HUES6 (cell line): ENCODE measurements at regions not wholly inside any gene's neighbourhood (a gene's known extent, or its start where the extent isn't known, plus 50 kb on each side); places are given as distances from the start of the nearest gene placed in this dataset.
"Not testable (repeated sequence)": the region's sequence is repeated elsewhere in the genome, so short reads cannot be mapped to it uniquely, and the experiment has no call there.

Experiments used
- H3K27ac ChIP-seq: 2 replicates; pipeline ENCODE4 v1.7.0; 2013; ENCODE audit warnings: low read depth, mild to moderate bottlenecking, low read length, inconsistent platforms
- H3K27me3 ChIP-seq: 2 replicates; pipeline ENCODE4 v1.6.1; 2013; ENCODE audit warnings: low read length; ENCODE audit not compliant: control insufficient read depth, insufficient read depth
- H3K36me3 ChIP-seq: 2 replicates; pipeline ENCODE4 v1.6.1; 2013; ENCODE audit warnings: low read length; ENCODE audit not compliant: control insufficient read depth, insufficient read depth
- H3K4me1 ChIP-seq: 2 replicates; pipeline ENCODE4 v1.6.1; 2013; ENCODE audit warnings: low read length; ENCODE audit not compliant: control insufficient read depth, insufficient read depth
- H3K4me3 ChIP-seq: 2 replicates; pipeline ENCODE4 v1.5.1; 2013; ENCODE audit warnings: low read depth, low read length
- H3K9ac ChIP-seq: one replicate; pipeline ENCODE4 v1.6.1; 2013; ENCODE audit warnings: mild to moderate bottlenecking, low read length
- H3K9me3 ChIP-seq: 2 replicates; pipeline ENCODE4 v1.6.1; 2013; ENCODE audit warnings: low read depth, low read length; ENCODE audit not compliant: control insufficient read depth, insufficient read depth

- Histone ChIP-seq H3K27me3 (no peaks in the 10 kb centered on the region), H3K36me3 (no peaks in the 10 kb centered on the region), H3K9ac (no peak overlapping the region), H3K27ac (no peak overlapping the region), H3K4me3 (no peak overlapping the region), H3K9me3 (peaks cover 32% of the 10 kb centered on the region), H3K4me1 (no peaks in the 10 kb centered on the region)
Measured at GRCh38 chr2:76174505-76174904, 463.8 kb upstream of the GCFC2 start.

- H3K36me3 ChIP-seq, H3K27me3 ChIP-seq, H3K9ac ChIP-seq, H3K4me3 ChIP-seq, H3K4me1 ChIP-seq, H3K27ac ChIP-seq: not testable (repeated sequence)
- peaks cover 28% of the 10 kb centered on the region for H3K9me3 ChIP-seq
Measured at GRCh38 chr2:76173206-76173605, 462.5 kb upstream of the GCFC2 start.

- not testable (repeated sequence) for H3K27me3 ChIP-seq, H3K27ac ChIP-seq, H3K9ac ChIP-seq, H3K4me1 ChIP-seq, H3K4me3 ChIP-seq, H3K36me3 ChIP-seq
- peaks cover 25% of the 10 kb centered on the region for H3K9me3 ChIP-seq
Measured at GRCh38 chr2:76172154-76172595, 461.5 kb upstream of the GCFC2 start.

GRCh38 chr2:76170856-76171255, 460.1 kb upstream of the GCFC2 start:
- Histone ChIP-seq H3K27me3 (no peaks in the 10 kb centered on the region), H3K36me3 (no peaks in the 10 kb centered on the region), H3K4me3 (no peak overlapping the region), H3K27ac (no peak overlapping the region), H3K9me3 (peaks cover 13% of the 10 kb centered on the region), H3K4me1 (no peaks in the 10 kb centered on the region), H3K9ac (no peak overlapping the region)

- H3K27me3 ChIP-seq: no peaks in the 10 kb centered on the region
Measured at GRCh38 chr2:76170009-76170384, 459.3 kb upstream of the GCFC2 start.

GRCh38 chr2:76169276-76170008, 458.7 kb upstream of the GCFC2 start:
- Histone ChIP-seq H3K27me3 (no peaks in the 10 kb centered on the region), H3K9me3 (0 out of 2 replicates have a peak, but pooled peaks cover 3% of the 10 kb centered on the region), H3K4me3 (no peak overlapping the region), H3K9ac (no peak overlapping the region), H3K27ac (no peak overlapping the region), H3K4me1 (no peaks in the 10 kb centered on the region), H3K36me3 (no peaks in the 10 kb centered on the region)

More at GRCh38 chr2:76170009-76170384, 459.3 kb upstream of the GCFC2 start:
- H3K4me3 ChIP-seq: no peak overlapping the region
- no peak overlapping the region for H3K9ac ChIP-seq
- H3K9me3 ChIP-seq: peaks cover 8% of the 10 kb centered on the region
- H3K4me1 ChIP-seq: no peaks in the 10 kb centered on the region
- no peak overlapping the region for H3K27ac ChIP-seq
- no peaks in the 10 kb centered on the region for H3K36me3 ChIP-seq

GRCh38 chr2:76163860-76164259, 453.1 kb upstream of the GCFC2 start:
- H3K9me3 ChIP-seq: no peaks in the 10 kb centered on the region
- H3K36me3 ChIP-seq: no peaks in the 10 kb centered on the region
- H3K4me1 ChIP-seq: no peaks in the 10 kb centered on the region
- H3K27ac ChIP-seq: no peak overlapping the region
- H3K9ac ChIP-seq: no peak overlapping the region
- no peak overlapping the region for H3K4me3 ChIP-seq
- no peaks in the 10 kb centered on the region for H3K27me3 ChIP-seq

GRCh38 chr2:76160670-76161069, 450.0 kb upstream of the GCFC2 start:
- Histone ChIP-seq H3K9me3 (no peaks in the 10 kb centered on the region), H3K27me3 (no peaks in the 10 kb centered on the region), H3K36me3 (no peaks in the 10 kb centered on the region), H3K9ac (no peak overlapping the region), H3K4me1 (no peaks in the 10 kb centered on the region), H3K4me3 (no peak overlapping the region), H3K27ac (no peak overlapping the region)

- Histone ChIP-seq H3K9ac (no peak overlapping the region), H3K27me3 (no peaks in the 10 kb centered on the region), H3K27ac (no peak overlapping the region), H3K9me3 (no peaks in the 10 kb centered on the region), H3K4me3 (no peak overlapping the region), H3K4me1 (no peaks in the 10 kb centered on the region), H3K36me3 (no peaks in the 10 kb centered on the region)
Measured at GRCh38 chr2:76159042-76159648, 448.4 kb upstream of the GCFC2 start.

GRCh38 chr2:76157531-76157930, 446.8 kb upstream of the GCFC2 start:
- Histone ChIP-seq H3K9ac (no peak overlapping the region), H3K4me1 (no peaks in the 10 kb centered on the region), H3K9me3 (no peaks in the 10 kb centered on the region), H3K4me3 (no peak overlapping the region), H3K36me3 (no peaks in the 10 kb centered on the region), H3K27ac (no peak overlapping the region), H3K27me3 (no peaks in the 10 kb centered on the region)

- Histone ChIP-seq H3K9me3 (no peaks in the 10 kb centered on the region), H3K4me3 (no peak overlapping the region), H3K27ac (no peak overlapping the region), H3K9ac (no peak overlapping the region), H3K36me3 (no peaks in the 10 kb centered on the region), H3K27me3 (no peaks in the 10 kb centered on the region), H3K4me1 (no peaks in the 10 kb centered on the region)
Measured at GRCh38 chr2:76154981-76155380, 444.3 kb upstream of the GCFC2 start.
